ENCODE measurements at regions not wholly inside any gene's neighbourhood (a gene's known extent, or its start where the extent isn't known, plus 50 kb on each side); places are given as distances from the start of the nearest gene placed in this dataset.
"Not testable (repeated sequence)": the region's sequence is repeated elsewhere in the genome, so short reads cannot be mapped to it uniquely, and the experiment has no call there.

GRCh38 chr3:106985721-106986120 is 391.5 kb upstream of the CCDC54 start:
- no peaks in the 10 kb centered on the region for H3K4me1 Mint-ChIP-seq
- H3K27me3 Mint-ChIP-seq: no peaks in the 10 kb centered on the region
- intact Hi-C loops (cut with DNase I, micrococcal nuclease): no loop called here
- H3K36me3 Mint-ChIP-seq (ENCODE audit: low read depth): no peaks in the 10 kb centered on the region
- no peak for ATAC-seq
- H3K9me3 Mint-ChIP-seq (ENCODE audit: low read depth): peaks cover 8% of the 10 kb centered on the region
- no peak for DNase-seq
- CTCF ChIA-PET: no interaction called here
- H3K27ac Mint-ChIP-seq: no peak overlapping the region
- no peak overlapping the region for H3K4me3 Mint-ChIP-seq
- POLR2A ChIA-PET: no interaction called here

DNA sequence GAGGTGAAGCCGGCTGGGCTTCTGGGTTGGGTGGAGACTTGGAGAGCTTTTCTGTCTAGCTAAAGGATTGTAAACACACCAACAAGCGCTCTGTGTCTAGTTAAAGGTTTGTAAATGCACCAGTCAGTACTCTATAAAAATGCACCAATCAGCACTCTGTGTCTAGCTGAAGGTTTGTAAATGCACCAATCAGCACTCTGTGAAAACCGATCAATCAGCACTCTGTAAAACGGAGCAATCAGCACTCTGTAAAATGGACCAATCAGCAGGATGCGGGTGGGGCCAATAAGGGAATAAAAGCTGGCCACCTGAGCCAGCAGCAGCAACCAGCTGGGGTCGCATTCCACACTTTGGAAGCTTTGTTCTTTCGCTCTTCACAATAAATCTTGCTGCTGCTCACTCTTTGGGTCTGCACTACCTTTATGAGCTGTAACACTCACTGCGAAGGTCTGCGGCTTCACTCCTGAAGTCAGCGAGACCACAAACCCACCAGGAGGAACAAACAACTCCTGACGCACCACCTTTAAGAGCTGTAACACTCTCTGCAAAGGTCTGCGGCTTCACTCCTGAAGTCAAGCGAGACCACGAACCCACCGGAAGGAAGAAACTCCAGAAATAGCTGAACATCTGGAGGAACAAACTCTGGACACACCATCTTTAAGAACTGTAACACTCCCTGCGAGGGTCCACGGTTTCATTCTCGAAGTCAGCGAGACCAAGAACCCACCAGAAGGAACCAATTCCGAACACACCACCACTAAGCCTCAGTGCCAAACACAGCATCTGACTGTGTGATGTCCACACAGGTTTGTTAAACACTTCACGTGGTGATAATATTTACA is 378.2 kb upstream of the CCDC54 start:
- CTCF ChIA-PET: interaction anchor here (0.6 kb wide), 1 partner anchor 119 kb away, joined by 3 read pairs; no protein-coding TSS in a partner anchor

GRCh38 chr3:107001635-107002034 is 375.6 kb upstream of the CCDC54 start:
- ATAC-seq: no peak
- intact Hi-C loops (cut with DNase I, micrococcal nuclease): no loop called here
- ChIA-PET POLR2A (no interaction called here), CTCF (no interaction called here)
- DNase-seq: no peak
- no peak overlapping the region for H3K27ac Mint-ChIP-seq
- H3K9me3 Mint-ChIP-seq (ENCODE audit: low read depth): peaks cover 2% of the 10 kb centered on the region
- no peak overlapping the region for H3K4me3 Mint-ChIP-seq
- no peaks in the 10 kb centered on the region for H3K36me3 Mint-ChIP-seq (ENCODE audit: low read depth)
- H3K4me1 Mint-ChIP-seq: peaks cover 5% of the 10 kb centered on the region
- H3K27me3 Mint-ChIP-seq: no peaks in the 10 kb centered on the region

More for the DNA sequence above, 378.2 kb upstream of the CCDC54 start:
- intact Hi-C loops (cut with DNase I, micrococcal nuclease); H3K4me3 Mint-ChIP-seq; H3K27ac Mint-ChIP-seq; H3K9me3 Mint-ChIP-seq (ENCODE audit: low read depth); H3K4me1 Mint-ChIP-seq; ATAC-seq; H3K36me3 Mint-ChIP-seq (ENCODE audit: low read depth); POLR2A ChIA-PET; H3K27me3 Mint-ChIP-seq: not testable (repeated sequence)
- DNase-seq: peak; percentile 4

GRCh38 chr3:107005352-107005751 is 371.9 kb upstream of the CCDC54 start:
- CTCF ChIA-PET; DNase-seq; H3K27me3 Mint-ChIP-seq; ATAC-seq; POLR2A ChIA-PET; H3K4me3 Mint-ChIP-seq; H3K36me3 Mint-ChIP-seq (ENCODE audit: low read depth); H3K9me3 Mint-ChIP-seq (ENCODE audit: low read depth); H3K27ac Mint-ChIP-seq; H3K4me1 Mint-ChIP-seq: not testable (repeated sequence)
- intact Hi-C loops (cut with DNase I, micrococcal nuclease): loop anchor here in 1 of 2 experiments (2.0 kb wide), 1 partner anchor 21 kb away; no protein-coding TSS in a partner anchor

GRCh38 chr3:107008213-107008612 is 369.0 kb upstream of the CCDC54 start:
- ATAC-seq (no peak), DNase-seq (no peak)
- ChIA-PET CTCF (interaction anchor here (0.6 kb wide), 1 partner anchor 14 kb away, joined by 3 read pairs; no protein-coding TSS in a partner anchor), POLR2A (no interaction called here)
- intact Hi-C loops (cut with DNase I, micrococcal nuclease): no loop called here
- H3K27me3 Mint-ChIP-seq: no peaks in the 10 kb centered on the region
- no peaks in the 10 kb centered on the region for H3K36me3 Mint-ChIP-seq (ENCODE audit: low read depth)
- no peak overlapping the region for H3K27ac Mint-ChIP-seq
- no peak overlapping the region for H3K4me3 Mint-ChIP-seq
- H3K9me3 Mint-ChIP-seq (ENCODE audit: low read depth): no peaks in the 10 kb centered on the region
- H3K4me1 Mint-ChIP-seq: no peaks in the 10 kb centered on the region

DNA sequence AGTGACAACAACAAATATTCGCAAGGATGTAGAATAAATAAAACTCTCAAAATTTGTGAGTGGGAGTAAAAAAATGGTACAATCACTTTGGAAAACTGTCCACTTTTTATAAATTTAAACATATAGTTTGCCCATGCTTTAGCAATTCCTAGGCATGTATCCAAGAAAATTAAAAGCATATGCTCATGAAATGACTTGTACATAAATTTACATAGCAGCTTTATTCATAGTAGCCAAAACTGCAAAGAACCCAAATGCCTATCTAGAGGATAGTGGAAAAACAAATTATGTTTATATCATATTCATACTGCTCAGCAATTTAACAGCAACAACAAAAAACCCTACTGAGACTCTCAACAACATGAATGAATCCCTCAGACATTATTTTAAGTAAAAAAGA is 363.6 kb upstream of the CCDC54 start:
- DNase-seq (no peak), ATAC-seq (no peak)
- no peaks in the 10 kb centered on the region for H3K27me3 Mint-ChIP-seq
- ChIA-PET CTCF (no interaction called here), POLR2A (no interaction called here)
- no peak overlapping the region for H3K4me3 Mint-ChIP-seq
- no peak overlapping the region for H3K27ac Mint-ChIP-seq
- intact Hi-C loops (cut with DNase I, micrococcal nuclease): no loop called here
- no peaks in the 10 kb centered on the region for H3K36me3 Mint-ChIP-seq (ENCODE audit: low read depth)
- no peaks in the 10 kb centered on the region for H3K4me1 Mint-ChIP-seq
- H3K9me3 Mint-ChIP-seq (ENCODE audit: low read depth): peaks cover 2% of the 10 kb centered on the region

DNA sequence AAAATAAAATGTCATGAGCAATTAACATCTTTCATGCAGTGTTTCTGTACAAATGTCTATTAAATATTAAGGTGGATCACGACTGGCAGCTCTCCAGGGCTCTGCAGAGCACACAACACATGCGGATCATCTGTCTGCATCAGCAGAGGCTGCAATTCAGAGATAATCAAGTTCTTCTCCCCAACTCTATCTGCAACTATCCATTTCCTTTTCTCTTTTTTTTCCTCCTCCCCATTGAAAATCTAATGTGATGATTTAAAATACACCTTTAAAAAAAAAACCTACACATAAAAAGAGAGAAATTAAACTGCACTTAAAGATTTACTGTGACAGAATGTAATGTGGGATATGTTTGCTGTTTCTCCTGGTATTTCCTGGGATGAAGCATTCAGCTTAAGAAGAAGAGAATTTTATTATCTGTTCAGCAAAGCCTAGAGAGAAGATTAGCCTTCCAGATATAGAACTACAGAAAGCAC is 352.6 kb upstream of the CCDC54 start:
- Mint-ChIP-seq H3K9me3 (ENCODE audit: low read depth) (no peaks in the 10 kb centered on the region), H3K27me3 (no peaks in the 10 kb centered on the region), H3K27ac (no peak overlapping the region), H3K4me1 (no peaks in the 10 kb centered on the region), H3K4me3 (no peak overlapping the region), H3K36me3 (ENCODE audit: low read depth) (no peaks in the 10 kb centered on the region)
- DNase-seq (no peak), ATAC-seq (no peak)
- intact Hi-C loops (cut with DNase I, micrococcal nuclease): no loop called here
- CTCF ChIA-PET: no interaction called here
- POLR2A ChIA-PET: no interaction called here

DNA sequence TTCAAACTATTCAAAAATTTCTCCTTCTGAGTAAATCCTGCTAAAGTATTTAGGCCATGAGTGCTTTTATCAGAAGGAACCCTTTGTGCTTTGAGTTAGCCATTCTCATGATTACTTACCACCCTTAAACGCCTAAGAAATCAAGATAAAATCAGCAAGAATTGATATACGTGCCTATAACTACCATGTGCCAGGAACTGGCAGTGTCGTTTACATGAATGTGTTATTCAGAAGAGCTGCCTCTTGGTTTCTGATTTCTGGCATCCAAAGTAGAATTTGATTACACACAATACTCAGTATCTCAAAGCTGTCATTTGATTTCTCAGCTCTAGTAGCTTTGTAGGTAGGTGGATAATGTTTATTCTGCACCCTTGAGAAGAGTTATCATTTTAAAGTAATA is 351.3 kb upstream of the CCDC54 start:
- H3K9me3 Mint-ChIP-seq (ENCODE audit: low read depth): no peaks in the 10 kb centered on the region
- POLR2A ChIA-PET: no interaction called here
- CTCF ChIA-PET: no interaction called here
- H3K4me3 Mint-ChIP-seq: no peak overlapping the region
- H3K27me3 Mint-ChIP-seq: peaks cover 3% of the 10 kb centered on the region
- DNase-seq (no peak), ATAC-seq (no peak)
- H3K27ac Mint-ChIP-seq: no peak overlapping the region
- no peaks in the 10 kb centered on the region for H3K36me3 Mint-ChIP-seq (ENCODE audit: low read depth)
- intact Hi-C loops (cut with DNase I, micrococcal nuclease): loop anchor here in 1 of 2 experiments (2.0 kb wide), 1 partner anchor 21 kb away; no protein-coding TSS in a partner anchor
- H3K4me1 Mint-ChIP-seq: no peaks in the 10 kb centered on the region

GRCh38 chr3:107028086-107028485 is 349.2 kb upstream of the CCDC54 start:
- Mint-ChIP-seq H3K4me1 (no peaks in the 10 kb centered on the region), H3K27me3 (peaks cover 3% of the 10 kb centered on the region), H3K9me3 (ENCODE audit: low read depth) (no peaks in the 10 kb centered on the region), H3K36me3 (ENCODE audit: low read depth) (no peaks in the 10 kb centered on the region), H3K27ac (no peak overlapping the region), H3K4me3 (no peak overlapping the region)
- intact Hi-C loops (cut with DNase I, micrococcal nuclease): no loop called here
- ChIA-PET POLR2A (no interaction called here), CTCF (no interaction called here)
- DNase-seq (no peak), ATAC-seq (no peak)

- peaks cover 3% of the 10 kb centered on the region for H3K27me3 Mint-ChIP-seq
- H3K4me1 Mint-ChIP-seq: no peaks in the 10 kb centered on the region
- H3K9me3 Mint-ChIP-seq (ENCODE audit: low read depth): no peaks in the 10 kb centered on the region
- H3K27ac Mint-ChIP-seq: no peak overlapping the region
- no peak for ATAC-seq
- H3K4me3 Mint-ChIP-seq: no peak overlapping the region
- intact Hi-C loops (cut with DNase I, micrococcal nuclease): no loop called here
- no peaks in the 10 kb centered on the region for H3K36me3 Mint-ChIP-seq (ENCODE audit: low read depth)
- ChIA-PET CTCF (interaction anchor here (0.6 kb wide), 1 partner anchor 36 kb away, joined by 3 read pairs; no protein-coding TSS in a partner anchor), POLR2A (no interaction called here)
- DNase-seq: no peak
Measured at GRCh38 chr3:107028626-107029025, 348.6 kb upstream of the CCDC54 start.

DNA sequence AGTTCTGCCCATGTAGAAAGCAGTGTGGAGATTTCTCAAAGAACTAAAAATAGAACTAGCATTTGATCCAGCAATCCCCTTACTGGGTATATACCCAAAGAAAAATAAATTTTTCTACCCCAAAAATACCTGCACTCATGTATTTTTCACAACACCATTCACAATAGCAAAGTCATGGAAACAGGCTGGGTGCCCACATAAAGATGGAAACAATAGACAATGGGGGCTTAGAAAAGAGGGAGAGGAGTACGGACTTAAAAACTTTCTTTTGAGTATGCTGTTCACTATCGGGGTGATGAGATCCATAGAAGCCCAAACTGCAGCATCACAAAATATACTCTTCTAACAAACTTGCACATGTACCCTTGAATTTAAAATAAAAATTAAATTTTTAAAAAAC is 345.1 kb upstream of the CCDC54 start:
- CTCF ChIA-PET: no interaction called here
- POLR2A ChIA-PET: no interaction called here
- peaks cover 3% of the 10 kb centered on the region for H3K27me3 Mint-ChIP-seq
- peaks cover 7% of the 10 kb centered on the region for H3K9me3 Mint-ChIP-seq (ENCODE audit: low read depth)
- ATAC-seq (no peak), DNase-seq (no peak)
- no peak overlapping the region for H3K4me3 Mint-ChIP-seq
- no peak overlapping the region for H3K27ac Mint-ChIP-seq
- H3K36me3 Mint-ChIP-seq (ENCODE audit: low read depth): no peaks in the 10 kb centered on the region
- intact Hi-C loops (cut with DNase I, micrococcal nuclease): no loop called here
- H3K4me1 Mint-ChIP-seq: no peaks in the 10 kb centered on the region

DNA sequence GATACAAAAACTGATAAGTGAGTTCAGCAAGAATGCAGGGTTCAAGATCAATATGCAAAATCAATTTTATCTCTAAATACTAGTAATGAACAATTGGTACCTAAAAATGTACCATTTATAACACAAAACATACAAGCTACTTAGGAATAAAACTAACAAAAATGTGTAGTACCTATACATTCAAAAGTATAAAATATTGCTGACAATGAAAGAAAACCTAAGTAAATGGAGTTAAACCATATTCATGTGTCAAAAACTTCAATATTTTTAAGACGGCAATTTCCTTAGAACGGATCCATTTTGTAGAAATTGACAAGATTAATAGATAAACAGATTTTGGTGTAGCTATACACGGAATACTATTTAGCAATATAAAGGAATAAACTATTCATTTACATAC is 343.1 kb upstream of the CCDC54 start:
- POLR2A ChIA-PET: no interaction called here
- no peak overlapping the region for H3K4me3 Mint-ChIP-seq
- no peak overlapping the region for H3K27ac Mint-ChIP-seq
- DNase-seq: no peak
- no peak for ATAC-seq
- peaks cover 3% of the 10 kb centered on the region for H3K27me3 Mint-ChIP-seq
- CTCF ChIA-PET: no interaction called here
- no peaks in the 10 kb centered on the region for H3K36me3 Mint-ChIP-seq (ENCODE audit: low read depth)
- intact Hi-C loops (cut with DNase I, micrococcal nuclease): no loop called here
- no peaks in the 10 kb centered on the region for H3K4me1 Mint-ChIP-seq
- H3K9me3 Mint-ChIP-seq (ENCODE audit: low read depth): peaks cover 8% of the 10 kb centered on the region
